HL-60 (cell line): ENCODE measurements at regions not wholly inside any gene's neighbourhood (a gene's known extent, or its start where the extent isn't known, plus 50 kb on each side); places are given as distances from the start of the nearest gene placed in this dataset.
"Not testable (repeated sequence)": the region's sequence is repeated elsewhere in the genome, so short reads cannot be mapped to it uniquely, and the experiment has no call there.

Experiments
- DNase-seq, 2 experiments: peaks; one replicate each; pipeline ENCODE4 v3.0.0-alpha.2; 2010 to 2020; ENCODE audit warnings: low read depth in 1 of 2, low spot score in 1 of 2
- H3K27ac ChIP-seq: fragments of 250-450 bp; sonication (Bioruptor Pico); replicated peaks from 2 replicates; pipeline ENCODE4 v1.5.1; 2020; ENCODE audit warnings: mild to moderate bottlenecking, moderate library complexity
- H3K27me3 ChIP-seq: fragments of 250-450 bp; sonication (Bioruptor Pico); 2 replicates; pipeline ENCODE4 v1.5.1; 2021; ENCODE audit warnings: mild to moderate bottlenecking, moderate library complexity; ENCODE audit not compliant: insufficient read depth, poor library complexity, severe bottlenecking
- H3K4me3 ChIP-seq: replicated peaks from 2 replicates; pipeline ENCODE4 v1.5.1; 2011; ENCODE audit warnings: mild to moderate bottlenecking, control low read depth, low read length; ENCODE audit not compliant: insufficient read depth
- GABPA ChIP-seq: IDR thresholded peaks from 2 replicates; pipeline ENCODE4 v1.6.1; 2012; ENCODE audit warnings: low read depth
- POLR2AphosphoS5 ChIP-seq: IDR thresholded peaks from 2 replicates; pipeline ENCODE4 v1.6.1; 2012; ENCODE audit warnings: low read depth
- SPI1 ChIP-seq: IDR thresholded peaks from 2 replicates; pipeline ENCODE4 v1.6.1; 2012; ENCODE audit warnings: low read depth, mild to moderate bottlenecking, borderline replicate concordance
- TF ChIP-seq, protein P1 (sequence below): IDR thresholded peaks from one replicate; pipeline ENCODE4 v1.5.1; 2011; ENCODE audit warnings: low read length, control low read depth, inconsistent platforms; ENCODE audit not compliant: insufficient read depth
- TF ChIP-seq, protein P2 (sequence below): IDR thresholded peaks from 2 replicates; pipeline ENCODE4 v1.6.1; 2012; ENCODE audit warnings: low read depth; ENCODE audit not compliant: insufficient replicate concordance

DNA sequence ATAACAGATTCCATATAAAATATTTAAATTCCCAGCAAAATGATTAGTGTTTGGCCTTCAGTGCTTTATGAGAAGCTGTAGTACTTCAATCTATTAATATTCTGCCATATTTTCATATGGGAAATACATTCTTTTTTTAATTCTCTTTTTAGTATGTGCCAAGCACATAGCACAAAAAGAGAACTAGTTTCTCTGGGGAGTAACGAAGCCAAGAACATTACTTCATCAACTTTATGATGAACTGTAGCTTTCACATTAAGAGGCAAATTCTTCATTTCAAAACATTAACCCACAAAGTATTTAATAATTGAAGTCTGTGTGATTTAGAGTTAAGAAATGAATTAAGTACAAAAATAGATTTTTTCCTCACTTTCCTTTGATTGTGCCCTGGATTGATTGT lies 281.0 kb upstream of the EYS start:
- TF ChIP-seq, protein P1, sequence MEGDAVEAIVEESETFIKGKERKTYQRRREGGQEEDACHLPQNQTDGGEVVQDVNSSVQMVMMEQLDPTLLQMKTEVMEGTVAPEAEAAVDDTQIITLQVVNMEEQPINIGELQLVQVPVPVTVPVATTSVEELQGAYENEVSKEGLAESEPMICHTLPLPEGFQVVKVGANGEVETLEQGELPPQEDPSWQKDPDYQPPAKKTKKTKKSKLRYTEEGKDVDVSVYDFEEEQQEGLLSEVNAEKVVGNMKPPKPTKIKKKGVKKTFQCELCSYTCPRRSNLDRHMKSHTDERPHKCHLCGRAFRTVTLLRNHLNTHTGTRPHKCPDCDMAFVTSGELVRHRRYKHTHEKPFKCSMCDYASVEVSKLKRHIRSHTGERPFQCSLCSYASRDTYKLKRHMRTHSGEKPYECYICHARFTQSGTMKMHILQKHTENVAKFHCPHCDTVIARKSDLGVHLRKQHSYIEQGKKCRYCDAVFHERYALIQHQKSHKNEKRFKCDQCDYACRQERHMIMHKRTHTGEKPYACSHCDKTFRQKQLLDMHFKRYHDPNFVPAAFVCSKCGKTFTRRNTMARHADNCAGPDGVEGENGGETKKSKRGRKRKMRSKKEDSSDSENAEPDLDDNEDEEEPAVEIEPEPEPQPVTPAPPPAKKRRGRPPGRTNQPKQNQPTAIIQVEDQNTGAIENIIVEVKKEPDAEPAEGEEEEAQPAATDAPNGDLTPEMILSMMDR: no peak
- no peak for TF ChIP-seq SPI1
- TF ChIP-seq, protein P2, sequence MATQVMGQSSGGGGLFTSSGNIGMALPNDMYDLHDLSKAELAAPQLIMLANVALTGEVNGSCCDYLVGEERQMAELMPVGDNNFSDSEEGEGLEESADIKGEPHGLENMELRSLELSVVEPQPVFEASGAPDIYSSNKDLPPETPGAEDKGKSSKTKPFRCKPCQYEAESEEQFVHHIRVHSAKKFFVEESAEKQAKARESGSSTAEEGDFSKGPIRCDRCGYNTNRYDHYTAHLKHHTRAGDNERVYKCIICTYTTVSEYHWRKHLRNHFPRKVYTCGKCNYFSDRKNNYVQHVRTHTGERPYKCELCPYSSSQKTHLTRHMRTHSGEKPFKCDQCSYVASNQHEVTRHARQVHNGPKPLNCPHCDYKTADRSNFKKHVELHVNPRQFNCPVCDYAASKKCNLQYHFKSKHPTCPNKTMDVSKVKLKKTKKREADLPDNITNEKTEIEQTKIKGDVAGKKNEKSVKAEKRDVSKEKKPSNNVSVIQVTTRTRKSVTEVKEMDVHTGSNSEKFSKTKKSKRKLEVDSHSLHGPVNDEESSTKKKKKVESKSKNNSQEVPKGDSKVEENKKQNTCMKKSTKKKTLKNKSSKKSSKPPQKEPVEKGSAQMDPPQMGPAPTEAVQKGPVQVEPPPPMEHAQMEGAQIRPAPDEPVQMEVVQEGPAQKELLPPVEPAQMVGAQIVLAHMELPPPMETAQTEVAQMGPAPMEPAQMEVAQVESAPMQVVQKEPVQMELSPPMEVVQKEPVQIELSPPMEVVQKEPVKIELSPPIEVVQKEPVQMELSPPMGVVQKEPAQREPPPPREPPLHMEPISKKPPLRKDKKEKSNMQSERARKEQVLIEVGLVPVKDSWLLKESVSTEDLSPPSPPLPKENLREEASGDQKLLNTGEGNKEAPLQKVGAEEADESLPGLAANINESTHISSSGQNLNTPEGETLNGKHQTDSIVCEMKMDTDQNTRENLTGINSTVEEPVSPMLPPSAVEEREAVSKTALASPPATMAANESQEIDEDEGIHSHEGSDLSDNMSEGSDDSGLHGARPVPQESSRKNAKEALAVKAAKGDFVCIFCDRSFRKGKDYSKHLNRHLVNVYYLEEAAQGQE: no peak
- Histone ChIP-seq H3K27ac (no peak overlapping the region), H3K4me3 (no peak overlapping the region), H3K27me3 (no peaks in the 10 kb centered on the region)
- no peak for DNase-seq

DNA sequence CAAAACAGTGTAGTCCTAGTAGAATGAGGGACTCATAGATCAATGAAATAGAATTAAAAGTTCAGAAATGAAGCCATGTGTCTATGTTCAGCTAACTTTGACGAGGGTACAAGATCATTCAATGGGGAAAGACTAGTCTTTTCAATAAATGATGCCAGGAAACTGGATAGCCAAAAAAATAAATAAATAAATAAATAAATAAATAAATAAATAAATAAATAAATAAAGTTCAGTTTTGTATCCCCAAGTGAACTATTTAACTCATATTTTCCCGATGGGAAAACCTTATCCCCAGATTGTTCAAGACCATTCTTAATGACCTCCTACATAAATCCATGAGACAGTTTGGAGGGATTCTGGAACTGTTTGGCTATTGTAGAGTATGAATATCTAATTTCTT lies 277.1 kb upstream of the EYS start:
- Histone ChIP-seq H3K27me3 (no peaks in the 10 kb centered on the region), H3K4me3 (no peak overlapping the region), H3K27ac (no peak overlapping the region)
- TF ChIP-seq GABPA: no peak
- TF ChIP-seq POLR2AphosphoS5: no peak
- no peak for TF ChIP-seq SPI1
- TF ChIP-seq, protein P1: no peak
- TF ChIP-seq, protein P2: no peak
- no peak for DNase-seq

DNA sequence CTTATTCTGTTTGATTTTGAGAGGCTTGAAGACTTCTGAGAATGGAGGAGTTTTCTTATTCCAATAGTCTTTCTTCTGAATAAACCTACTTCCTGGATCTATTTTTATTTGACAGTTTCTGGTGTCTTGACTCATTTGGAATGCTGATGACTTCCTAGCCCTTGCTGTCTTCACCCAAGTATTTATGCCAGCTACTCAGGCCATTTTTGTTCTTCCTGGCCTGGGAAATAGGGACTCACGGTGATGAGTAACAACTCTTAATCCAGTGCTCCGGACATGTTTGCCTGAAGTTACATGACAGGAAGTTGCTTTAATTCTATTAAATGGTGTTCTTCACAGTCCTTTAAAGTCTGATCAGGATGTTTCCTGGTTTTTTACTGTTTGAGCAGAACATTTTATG lies 272.1 kb upstream of the EYS start:
- Histone ChIP-seq H3K27me3 (no peaks in the 10 kb centered on the region), H3K4me3 (no peak overlapping the region), H3K27ac (no peak overlapping the region)
- TF ChIP-seq GABPA: no peak
- TF ChIP-seq, protein P1: no peak
- TF ChIP-seq SPI1: no peak
- no peak for TF ChIP-seq POLR2AphosphoS5
- TF ChIP-seq, protein P2: no peak
- no peak for DNase-seq

DNA sequence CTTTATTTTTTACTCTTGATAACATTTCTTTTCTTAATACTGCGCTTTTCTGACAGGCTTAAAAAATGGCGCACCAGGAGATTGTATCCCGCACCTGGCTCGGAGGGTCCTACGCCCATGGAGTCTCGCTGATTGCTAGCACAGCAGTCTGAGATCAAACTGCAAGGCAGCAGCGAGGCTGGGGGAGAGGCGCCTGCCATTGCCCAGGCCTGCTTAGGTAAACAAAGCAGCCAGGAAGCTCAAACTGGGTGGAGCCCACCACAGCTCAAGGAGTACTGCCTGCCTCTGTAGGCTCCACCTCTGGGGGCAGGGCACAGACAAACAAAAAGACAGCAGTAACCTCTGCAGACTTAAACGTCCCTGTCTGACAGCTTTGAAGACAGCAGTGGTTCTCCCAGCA lies 264.2 kb upstream of the EYS start:
- not testable (repeated sequence) for H3K27ac ChIP-seq, H3K27me3 ChIP-seq, DNase-seq, H3K4me3 ChIP-seq
